ENCODE measurements at regions not wholly inside any gene's neighbourhood (a gene's known extent, or its start where the extent isn't known, plus 50 kb on each side); places are given as distances from the start of the nearest gene placed in this dataset.

GRCh38 chr7:131166066-131166465 lies 161.6 kb upstream of the MKLN1 start:
- TF ChIP-seq, protein P1, sequence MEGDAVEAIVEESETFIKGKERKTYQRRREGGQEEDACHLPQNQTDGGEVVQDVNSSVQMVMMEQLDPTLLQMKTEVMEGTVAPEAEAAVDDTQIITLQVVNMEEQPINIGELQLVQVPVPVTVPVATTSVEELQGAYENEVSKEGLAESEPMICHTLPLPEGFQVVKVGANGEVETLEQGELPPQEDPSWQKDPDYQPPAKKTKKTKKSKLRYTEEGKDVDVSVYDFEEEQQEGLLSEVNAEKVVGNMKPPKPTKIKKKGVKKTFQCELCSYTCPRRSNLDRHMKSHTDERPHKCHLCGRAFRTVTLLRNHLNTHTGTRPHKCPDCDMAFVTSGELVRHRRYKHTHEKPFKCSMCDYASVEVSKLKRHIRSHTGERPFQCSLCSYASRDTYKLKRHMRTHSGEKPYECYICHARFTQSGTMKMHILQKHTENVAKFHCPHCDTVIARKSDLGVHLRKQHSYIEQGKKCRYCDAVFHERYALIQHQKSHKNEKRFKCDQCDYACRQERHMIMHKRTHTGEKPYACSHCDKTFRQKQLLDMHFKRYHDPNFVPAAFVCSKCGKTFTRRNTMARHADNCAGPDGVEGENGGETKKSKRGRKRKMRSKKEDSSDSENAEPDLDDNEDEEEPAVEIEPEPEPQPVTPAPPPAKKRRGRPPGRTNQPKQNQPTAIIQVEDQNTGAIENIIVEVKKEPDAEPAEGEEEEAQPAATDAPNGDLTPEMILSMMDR (IDR thresholded peaks at IDR 0.05; ENCODE audit: low read length, missing control alignments) = no peak
- no peak overlapping the region for H3K4me3 ChIP-seq (replicated peaks; ENCODE audit: low read depth, low read length)
- peak; percentile 22 for DNase-seq (ENCODE audit: low read depth)

DNA sequence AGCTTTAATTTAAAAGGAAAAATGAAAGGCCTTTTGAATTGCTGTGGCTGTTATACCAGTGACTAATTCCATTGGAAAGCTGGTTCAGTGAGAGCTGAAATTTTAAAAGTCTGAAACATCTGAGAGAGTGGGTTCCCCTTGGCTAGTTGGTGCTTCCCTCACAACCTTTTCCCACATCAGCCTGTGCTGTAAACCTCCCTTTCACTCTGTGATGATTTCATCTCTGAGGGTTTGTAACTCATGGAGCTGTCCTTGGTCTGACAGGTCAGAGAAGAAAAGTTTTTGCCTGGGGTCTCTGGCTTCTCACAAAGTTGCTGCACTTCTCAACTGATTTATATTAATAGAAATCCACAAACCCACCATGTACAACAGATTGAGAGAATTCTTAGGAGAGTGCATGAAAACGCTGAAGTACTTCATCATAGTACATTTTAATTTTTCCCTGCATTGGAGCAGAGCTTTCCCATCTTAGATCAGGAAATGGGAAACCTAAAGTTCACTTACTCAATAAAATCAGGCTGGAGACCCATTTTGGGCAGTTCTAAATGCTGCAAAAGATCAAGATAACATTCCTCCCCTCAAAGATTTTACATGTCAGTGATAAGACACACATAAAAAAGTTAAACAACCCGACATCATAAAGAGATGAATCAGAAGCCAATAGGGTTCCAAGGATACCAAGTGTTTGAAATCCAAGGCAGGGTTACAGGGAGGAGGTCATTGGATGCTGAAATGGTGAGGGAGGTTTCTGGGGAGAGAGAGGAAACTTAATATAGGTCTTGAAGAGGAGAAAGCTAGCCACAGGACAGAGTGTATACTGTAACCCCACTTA lies 157.0 kb upstream of the MKLN1 start:
- TF ChIP-seq, protein P1 (IDR thresholded peaks at IDR 0.05; ENCODE audit: low read length, missing control alignments) = no peak
- no peak overlapping the region for H3K4me3 ChIP-seq (replicated peaks; ENCODE audit: low read depth, low read length)
- DNase-seq (ENCODE audit: low read depth) = peak; percentile 31

GRCh38 chr7:131173145-131173890 lies 154.4 kb upstream of the MKLN1 start:
- no peak overlapping the region for H3K4me3 ChIP-seq (replicated peaks; ENCODE audit: low read depth, low read length)
- peak; percentile 46 for DNase-seq (ENCODE audit: low read depth)
- TF ChIP-seq, protein P1 (IDR thresholded peaks at IDR 0.05; ENCODE audit: low read length, missing control alignments) = no peak

DNA sequence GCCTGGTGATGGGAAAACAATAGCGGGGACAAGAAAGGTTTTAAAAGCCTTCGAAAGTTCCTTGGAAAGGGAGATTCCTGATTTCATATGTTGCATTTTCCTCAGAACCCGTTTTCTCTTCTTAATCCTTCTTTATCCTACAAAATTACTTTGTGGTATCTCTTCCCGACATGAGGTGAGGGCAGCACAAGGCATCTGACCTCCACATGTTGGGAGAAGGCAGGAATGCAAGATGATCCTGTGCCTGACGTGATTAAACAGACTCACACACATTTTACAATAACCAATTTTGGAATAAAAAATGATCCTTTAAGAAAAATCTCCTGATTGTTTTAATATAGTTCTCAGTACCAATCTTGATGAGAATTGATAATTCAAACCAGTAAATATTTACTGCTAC lies 153.3 kb upstream of the MKLN1 start:
- TF ChIP-seq, protein P1 (IDR thresholded peaks at IDR 0.05; ENCODE audit: low read length, missing control alignments) = no peak
- DNase-seq (ENCODE audit: low read depth) = no peak
- no peak overlapping the region for H3K4me3 ChIP-seq (replicated peaks; ENCODE audit: low read depth, low read length)

- no peak overlapping the region for H3K4me3 ChIP-seq (replicated peaks; ENCODE audit: low read depth, low read length)
- no peak for DNase-seq (ENCODE audit: low read depth)
- TF ChIP-seq, protein P1 (IDR thresholded peaks at IDR 0.05; ENCODE audit: low read length, missing control alignments) = no peak
Observed at GRCh38 chr7:131174855-131175254, 152.8 kb upstream of the MKLN1 start.

DNA sequence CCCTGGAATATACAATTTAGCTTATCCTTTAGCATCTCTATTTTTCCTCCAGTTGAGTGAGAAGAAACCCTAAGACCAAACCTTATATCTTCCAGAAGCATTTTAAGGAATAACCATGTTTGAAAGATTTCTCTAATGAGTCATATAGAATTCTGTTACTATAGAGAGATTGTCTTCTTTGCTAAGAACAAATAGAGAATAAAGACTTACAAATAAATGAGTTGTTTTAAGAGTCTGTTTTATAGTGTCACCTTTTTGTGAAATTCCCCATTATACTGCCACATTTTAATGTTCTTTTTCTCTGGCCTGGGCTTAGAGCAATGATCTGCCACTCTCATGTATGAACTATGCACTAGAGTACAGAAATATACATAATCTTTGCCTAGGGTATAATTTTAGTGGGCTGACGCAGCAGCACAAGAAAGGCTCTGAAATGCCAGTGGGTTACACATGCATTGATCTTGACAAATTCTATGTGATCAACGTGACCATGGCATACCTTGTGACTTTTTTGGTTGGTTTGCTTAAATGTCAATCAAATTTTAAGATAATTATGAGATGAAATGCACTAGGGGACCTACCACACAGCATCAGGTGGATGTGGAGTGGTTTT lies 145.1 kb upstream of the MKLN1 start:
- H3K4me3 ChIP-seq (replicated peaks; ENCODE audit: low read depth, low read length) = no peak overlapping the region
- TF ChIP-seq, protein P1 (IDR thresholded peaks at IDR 0.05; ENCODE audit: low read length, missing control alignments) = no peak
- no peak for DNase-seq (ENCODE audit: low read depth)

Data from fibroblast of pulmonary artery (primary cell).